NCI-H2196 treated with DMSO at 0.1 percent for 48 hours (cell line): ENCODE measurements at regions not wholly inside any gene's neighbourhood (a gene's known extent, or its start where the extent isn't known, plus 50 kb on each side); places are given as distances from the start of the nearest gene placed in this dataset.
"Not testable (repeated sequence)": the region's sequence is repeated elsewhere in the genome, so short reads cannot be mapped to it uniquely, and the experiment has no call there.

Experiments used
- DNase-seq: peaks from one replicate; lab custom pipeline; 2025; ENCODE audit not compliant: unreplicated experiment; lab: John Stamatoyannopoulos, UW

GRCh38 chr17:27944546-27945332, 51.6 kb upstream of the LYRM9 start:
- DNase-seq: no peak

GRCh38 chr17:27945333-27945616, 52.1 kb upstream of the LYRM9 start:
- DNase-seq: no peak

- no peak for DNase-seq
These were observed 52.8 kb upstream of the LYRM9 start for GRCh38 chr17:27945953-27946352.

GRCh38 chr17:27946513-27946912, 53.3 kb upstream of the LYRM9 start:
- DNase-seq: no peak

- DNase-seq: no peak
These were observed 53.8 kb upstream of the LYRM9 start for GRCh38 chr17:27947005-27947406.

GRCh38 chr17:27949304-27949703, 56.1 kb upstream of the LYRM9 start:
- DNase-seq: no peak

GRCh38 chr17:27950225-27950624, 57.1 kb upstream of the LYRM9 start:
- not testable (repeated sequence) for DNase-seq

- DNase-seq: no peak
These were observed 57.8 kb upstream of the LYRM9 start for GRCh38 chr17:27950995-27951394.

- DNase-seq: no peak
These were observed 58.7 kb upstream of the LYRM9 start for GRCh38 chr17:27951872-27952271.

GRCh38 chr17:27952366-27952765, 59.2 kb upstream of the LYRM9 start:
- DNase-seq: no peak

- no peak for DNase-seq
These were observed 61.7 kb upstream of the LYRM9 start for GRCh38 chr17:27954548-27955495.

- DNase-seq: no peak
These were observed 63.7 kb upstream of the LYRM9 start for GRCh38 chr17:27956601-27957445.

GRCh38 chr17:27957446-27957793, 64.3 kb upstream of the LYRM9 start:
- not testable (repeated sequence) for DNase-seq

GRCh38 chr17:27958708-27959381, 65.7 kb upstream of the LYRM9 start:
- DNase-seq: no peak

- no peak for DNase-seq
These were observed 66.2 kb upstream of the LYRM9 start for GRCh38 chr17:27959382-27959709.

GRCh38 chr17:27960183-27960849, 67.2 kb upstream of the LYRM9 start:
- no peak for DNase-seq

GRCh38 chr17:27962581-27962980, 69.4 kb upstream of the LYRM9 start:
- DNase-seq: not testable (repeated sequence)

- no peak for DNase-seq
These were observed 72.1 kb upstream of the LYRM9 start for GRCh38 chr17:27965224-27965623.

- no peak for DNase-seq
These were observed 74.2 kb upstream of the NLK start for GRCh38 chr17:27968206-27968732.

GRCh38 chr17:27970587-27970986, 71.9 kb upstream of the NLK start:
- no peak for DNase-seq
